ENCODE measurements at regions not wholly inside any gene's neighbourhood (a gene's known extent, or its start where the extent isn't known, plus 50 kb on each side); places are given as distances from the start of the nearest gene placed in this dataset.

DNA sequence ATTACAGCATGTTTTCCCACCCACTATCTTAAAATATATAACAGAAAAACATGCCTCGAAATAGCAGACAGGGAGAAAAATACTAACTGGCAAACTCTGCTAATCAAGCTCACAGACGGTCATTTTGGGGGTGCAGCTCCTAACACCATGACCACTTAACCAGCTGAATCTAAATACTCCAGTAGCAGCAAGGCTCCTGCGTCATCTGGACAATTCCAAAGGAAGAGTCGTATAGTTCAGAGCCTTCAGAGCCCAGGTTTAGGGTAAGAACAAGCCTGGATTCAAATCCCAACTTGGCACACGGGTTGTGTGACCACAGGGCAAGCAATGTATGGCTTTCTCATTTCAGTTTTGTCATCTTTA, 81.3 kb upstream of the COL21A1 start:
- no peak overlapping the region for H3K4me3 ChIP-seq (ENCODE audit: low read depth, low read length)
- TF ChIP-seq, protein P1, sequence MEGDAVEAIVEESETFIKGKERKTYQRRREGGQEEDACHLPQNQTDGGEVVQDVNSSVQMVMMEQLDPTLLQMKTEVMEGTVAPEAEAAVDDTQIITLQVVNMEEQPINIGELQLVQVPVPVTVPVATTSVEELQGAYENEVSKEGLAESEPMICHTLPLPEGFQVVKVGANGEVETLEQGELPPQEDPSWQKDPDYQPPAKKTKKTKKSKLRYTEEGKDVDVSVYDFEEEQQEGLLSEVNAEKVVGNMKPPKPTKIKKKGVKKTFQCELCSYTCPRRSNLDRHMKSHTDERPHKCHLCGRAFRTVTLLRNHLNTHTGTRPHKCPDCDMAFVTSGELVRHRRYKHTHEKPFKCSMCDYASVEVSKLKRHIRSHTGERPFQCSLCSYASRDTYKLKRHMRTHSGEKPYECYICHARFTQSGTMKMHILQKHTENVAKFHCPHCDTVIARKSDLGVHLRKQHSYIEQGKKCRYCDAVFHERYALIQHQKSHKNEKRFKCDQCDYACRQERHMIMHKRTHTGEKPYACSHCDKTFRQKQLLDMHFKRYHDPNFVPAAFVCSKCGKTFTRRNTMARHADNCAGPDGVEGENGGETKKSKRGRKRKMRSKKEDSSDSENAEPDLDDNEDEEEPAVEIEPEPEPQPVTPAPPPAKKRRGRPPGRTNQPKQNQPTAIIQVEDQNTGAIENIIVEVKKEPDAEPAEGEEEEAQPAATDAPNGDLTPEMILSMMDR (IDR thresholded peaks at IDR 0.05; ENCODE audit: low read depth, low read length) = no peak

DNA sequence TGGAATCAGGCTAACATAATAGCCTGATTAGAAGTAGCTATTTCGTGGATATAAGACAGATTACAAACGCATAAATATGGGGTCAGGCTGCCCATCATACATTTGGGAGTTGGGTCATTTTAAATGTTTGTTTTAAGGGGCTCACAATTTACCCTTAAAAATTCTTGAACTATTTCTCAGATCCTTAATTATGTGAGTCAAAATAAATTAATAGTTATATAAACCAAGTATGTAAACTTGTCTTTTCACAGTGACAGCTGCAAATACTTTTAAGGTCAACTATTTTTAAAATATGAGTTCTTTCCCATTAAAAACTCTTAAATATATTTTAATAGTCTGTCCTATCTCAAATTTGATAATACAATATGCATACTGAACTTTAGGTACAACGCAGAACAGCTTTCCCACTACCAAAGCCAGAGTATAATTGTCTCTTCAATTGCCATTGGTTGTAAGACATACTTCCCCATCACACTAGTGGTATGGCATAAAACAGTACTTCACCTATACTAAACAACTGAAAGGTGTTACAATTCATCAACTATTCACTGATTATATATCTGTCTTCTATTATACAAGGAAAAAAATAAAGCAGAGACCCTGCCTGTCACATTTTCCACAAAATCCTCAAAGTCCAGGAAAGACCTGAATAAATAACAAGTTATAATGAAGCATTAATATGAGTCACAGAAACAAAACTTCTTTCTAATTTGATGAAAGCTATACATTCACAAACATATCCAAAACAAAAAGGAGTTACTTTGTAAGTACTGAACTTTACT, 80.8 kb upstream of the COL21A1 start:
- TF ChIP-seq, protein P1 (IDR thresholded peaks at IDR 0.05; ENCODE audit: low read depth, low read length) = no peak
- H3K4me3 ChIP-seq (ENCODE audit: low read depth, low read length) = no peak overlapping the region

DNA sequence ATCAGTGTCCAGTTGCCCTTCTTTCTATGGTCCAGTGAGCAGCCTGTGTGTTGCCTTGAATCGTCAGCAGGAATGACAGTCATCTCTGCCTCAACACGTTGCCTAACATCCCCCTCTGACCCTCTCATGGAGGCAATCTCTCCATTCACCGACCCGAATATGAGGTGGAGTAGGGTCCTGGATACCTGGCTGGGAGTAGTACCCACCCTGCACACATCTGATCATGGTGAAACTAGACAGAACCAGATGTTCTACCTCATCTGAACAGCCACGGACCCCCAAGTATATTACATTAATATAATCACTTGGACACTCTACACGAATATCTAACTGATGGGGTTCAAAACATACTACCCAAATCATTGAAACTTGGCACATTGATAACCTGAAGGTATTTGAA, 77.0 kb upstream of the COL21A1 start:
- no peak overlapping the region for H3K4me3 ChIP-seq (ENCODE audit: low read depth, low read length)
- TF ChIP-seq, protein P1 (IDR thresholded peaks at IDR 0.05; ENCODE audit: low read depth, low read length) = no peak

DNA sequence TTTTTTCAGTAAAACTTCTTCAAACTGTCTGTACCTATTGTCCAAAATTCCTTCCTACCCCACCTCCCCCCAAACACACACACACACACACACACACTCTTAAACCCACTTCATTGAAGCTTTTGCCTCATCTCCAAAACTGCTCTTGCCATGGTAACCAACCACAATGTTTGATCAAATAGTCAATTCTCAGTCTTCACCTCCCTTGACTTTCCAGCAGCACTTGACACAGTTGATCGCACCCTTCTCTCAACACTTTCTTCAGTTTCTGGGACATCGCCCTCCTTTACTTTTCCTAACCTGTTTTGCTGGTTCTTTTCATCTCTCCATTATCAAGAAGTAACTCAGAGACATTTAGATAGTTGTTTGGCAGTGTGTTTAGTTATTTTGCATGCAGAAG, 71.5 kb upstream of the COL21A1 start:
- H3K4me3 ChIP-seq (ENCODE audit: low read depth, low read length) = no peak overlapping the region

DNA sequence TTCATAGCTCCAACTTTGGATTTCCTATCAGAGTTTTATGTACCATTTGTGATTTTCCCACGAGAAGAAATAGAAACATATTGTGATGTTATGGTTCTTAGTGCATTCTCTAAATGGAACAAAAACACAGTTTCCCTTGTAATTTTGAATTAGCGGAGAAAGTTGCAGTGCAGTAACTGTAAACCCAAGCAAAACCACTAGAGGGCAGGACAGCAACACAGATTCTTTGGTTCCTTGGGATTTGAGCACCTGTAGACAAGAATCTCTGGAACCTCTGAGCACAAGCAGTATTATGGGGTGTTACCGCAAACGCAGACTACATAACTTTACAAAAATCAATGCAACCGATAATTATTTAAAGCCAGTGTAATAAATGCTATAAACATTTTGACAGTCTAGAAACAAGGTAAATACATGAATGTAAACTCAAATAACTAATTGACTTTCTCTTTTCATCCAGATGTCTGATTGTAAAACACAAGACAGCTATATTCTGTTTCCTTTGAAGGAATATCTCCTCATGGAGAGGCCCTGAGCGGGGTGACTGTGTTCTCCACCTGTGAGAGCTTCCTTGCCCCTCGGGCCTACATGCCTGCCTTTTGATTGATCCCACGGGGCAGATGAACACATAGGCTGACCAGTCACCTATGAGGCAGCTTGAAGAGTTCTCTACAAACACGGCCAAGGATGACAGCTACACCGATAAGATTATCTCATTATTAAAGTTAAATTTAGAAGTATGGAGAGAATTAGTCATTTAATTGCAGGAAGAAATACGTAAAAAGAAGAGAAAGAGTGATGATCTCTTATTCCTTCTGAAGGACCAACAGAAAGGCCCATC, 67.5 kb upstream of the COL21A1 start:
- TF ChIP-seq, protein P1 (IDR thresholded peaks at IDR 0.05; ENCODE audit: low read depth, low read length) = peak; percentile 73
- no peak overlapping the region for H3K4me3 ChIP-seq (ENCODE audit: low read depth, low read length)

More for the DNA sequence above, 71.5 kb upstream of the COL21A1 start:
- TF ChIP-seq, protein P1 (IDR thresholded peaks at IDR 0.05; ENCODE audit: low read depth, low read length) = no peak

DNA sequence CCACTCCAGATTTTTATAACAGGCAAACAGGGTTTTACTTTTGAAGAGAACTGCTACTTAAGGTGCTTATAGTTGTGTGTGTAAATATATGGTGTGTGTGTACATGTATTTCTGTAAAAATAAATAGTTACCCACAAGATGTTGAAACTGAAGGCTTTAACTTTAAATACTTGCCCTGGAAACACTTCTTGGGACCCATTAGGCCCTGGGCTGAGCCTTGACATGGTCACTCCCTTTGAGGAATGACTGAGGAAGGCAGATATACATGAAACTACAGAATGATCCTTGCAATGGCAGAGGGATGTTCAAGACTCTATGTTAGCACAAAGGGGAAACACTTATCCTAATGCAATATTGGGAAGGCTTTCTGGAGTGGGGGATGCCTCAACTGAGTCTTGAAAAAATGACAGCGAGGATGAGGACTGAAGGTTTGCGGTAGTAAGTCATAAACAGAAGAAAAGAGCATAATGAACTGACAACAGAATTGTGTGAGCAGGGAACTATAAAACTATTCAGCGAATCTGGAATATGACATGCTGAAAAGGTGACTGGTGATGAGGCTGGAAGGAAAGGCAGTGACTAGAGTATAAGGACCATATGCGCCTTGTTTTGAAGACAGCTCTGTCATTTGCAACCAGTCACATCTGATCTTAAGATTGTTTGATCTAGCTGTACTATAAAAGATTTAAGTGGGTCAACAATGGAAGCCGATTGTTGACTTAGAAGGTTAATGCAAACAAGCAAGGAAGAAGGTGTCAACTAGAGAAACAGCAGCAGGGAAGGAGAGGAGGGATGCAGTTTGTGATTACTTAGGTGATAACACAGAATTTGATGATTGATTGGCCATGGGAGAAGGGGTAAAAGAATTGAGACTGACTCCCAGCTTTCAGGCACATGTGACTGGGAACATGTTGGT, 64.4 kb upstream of the COL21A1 start:
- H3K4me3 ChIP-seq (ENCODE audit: low read depth, low read length) = no peak overlapping the region
- TF ChIP-seq, protein P1 (IDR thresholded peaks at IDR 0.05; ENCODE audit: low read depth, low read length) = no peak

All from WI38 (cell line).